HEK293 (cell line): ENCODE measurements at regions not wholly inside any gene's neighbourhood (a gene's known extent, or its start where the extent isn't known, plus 50 kb on each side); places are given as distances from the start of the nearest gene placed in this dataset.

ENCODE experiments used
- CTCF ChIA-PET: fragments of 350-600 bp; formaldehyde crosslinking; extraction: SDS; loops from one replicate; lab custom pipeline; 2021; ENCODE audit warnings: antibody characterized with exemption; lab: Yijun Ruan, JAX
- POLR2A ChIA-PET: fragments of 300-600 bp; formaldehyde crosslinking; extraction: SDS; loops from one replicate; lab custom pipeline; 2020; ENCODE audit warnings: antibody characterized with exemption, inconsistent platforms; lab: Yijun Ruan, JAX
- H3K27ac ChIP-seq: fragments of 200-500 bp; sonication (Bioruptor generic); 2 replicates; pipeline ENCODE4 v1.5.1; 2014; ENCODE audit warnings: low read depth, low read length, control low read depth, inconsistent platforms; ENCODE audit errors: extremely low read depth
- H3K36me3 ChIP-seq, 2 experiments: fragments of 200-500 bp in 1 of 2; sonication (Bioruptor generic) in 1 of 2; 1 replicate in 1 of 2; 2 replicates in 1 of 2; pipeline ENCODE4 v1.5.1; 2014 to 2017; ENCODE audit warnings: inconsistent platforms in 2 of 2, low read length in 2 of 2; ENCODE audit not compliant: control insufficient read depth in 2 of 2, insufficient read depth in 1 of 2
- H3K4me1 ChIP-seq: fragments of 200-500 bp; sonication (Bioruptor generic); 2 replicates; pipeline ENCODE4 v1.5.1; 2014; ENCODE audit warnings: mild to moderate bottlenecking, low read length, inconsistent platforms; ENCODE audit not compliant: control insufficient read depth, insufficient read depth
- H3K4me3 ChIP-seq: 2 replicates; pipeline ENCODE4 v1.5.1; 2011; ENCODE audit warnings: low read depth, mild to moderate bottlenecking, control low read depth, low read length, moderate library complexity
- H3K9me3 ChIP-seq: fragments of 200-500 bp; sonication (Bioruptor generic); 2 replicates; pipeline ENCODE4 v1.5.1; 2014; ENCODE audit warnings: low read depth, low read length, inconsistent platforms; ENCODE audit not compliant: control insufficient read depth, insufficient read depth
- GLI4 ChIP-seq: fragments of 450-650 bp; formaldehyde crosslinking; IDR thresholded peaks from 2 replicates; pipeline ENCODE4 v1.5.1; 2016; ENCODE audit warnings: missing biosample characterization, missing genetic modification characterization
- HOXD13 ChIP-seq: sonication (generic); formaldehyde crosslinking; IDR thresholded peaks from 2 replicates; pipeline ENCODE4 v1.8.0; 2022; ENCODE audit warnings: missing genetic modification reagents, borderline replicate concordance
- IKZF3 ChIP-seq: fragments of 450-650 bp; IDR thresholded peaks from 2 replicates; pipeline ENCODE4 v1.5.0; 2018; ENCODE audit warnings: missing biosample characterization, mild to moderate bottlenecking, missing genetic modification characterization, moderate library complexity
- INSM2 ChIP-seq: fragments of 450-650 bp; formaldehyde crosslinking; IDR thresholded peaks from 2 replicates; pipeline ENCODE4 v1.5.1; 2016; ENCODE audit warnings: missing biosample characterization, missing genetic modification characterization
- SALL2 ChIP-seq: fragments of 450-650 bp; formaldehyde crosslinking; IDR thresholded peaks from 2 replicates; pipeline ENCODE4 v1.5.0; 2017; ENCODE audit warnings: missing biosample characterization, mild to moderate bottlenecking, missing genetic modification characterization, borderline replicate concordance
- ZBTB17 ChIP-seq: fragments of 450-650 bp; formaldehyde crosslinking; IDR thresholded peaks from 2 replicates; pipeline ENCODE4 v1.5.1; 2016; ENCODE audit warnings: missing biosample characterization, missing genetic modification characterization
- ZBTB7A ChIP-seq: fragments of 450-650 bp; formaldehyde crosslinking; IDR thresholded peaks from 2 replicates; pipeline ENCODE4 v1.5.1; 2016; ENCODE audit warnings: low read depth, missing biosample characterization, missing genetic modification characterization
- ZBTB8A ChIP-seq: fragments of 450-650 bp; formaldehyde crosslinking; IDR thresholded peaks from 2 replicates; pipeline ENCODE4 v1.5.1; 2016; ENCODE audit warnings: missing biosample characterization, missing genetic modification characterization
- ZFHX2 ChIP-seq: fragments of 450-650 bp; formaldehyde crosslinking; conservative IDR thresholded peaks from 2 replicates; pipeline ENCODE4 v1.5.1; 2016; ENCODE audit warnings: missing biosample characterization, missing genetic modification characterization
- ZFP37 ChIP-seq: fragments of 450-650 bp; formaldehyde crosslinking; IDR thresholded peaks from 2 replicates; pipeline ENCODE4 v1.5.1; 2016; ENCODE audit warnings: missing biosample characterization, missing genetic modification characterization
- ZNF121 ChIP-seq: fragments of 450-650 bp; formaldehyde crosslinking; IDR thresholded peaks from 2 replicates; pipeline ENCODE4 v1.5.1; 2016; ENCODE audit warnings: missing biosample characterization, missing genetic modification characterization
- ZNF133 ChIP-seq: fragments of 450-650 bp; formaldehyde crosslinking; IDR thresholded peaks from 2 replicates; pipeline ENCODE4 v1.5.1; 2016; ENCODE audit warnings: missing biosample characterization, missing genetic modification characterization
- ZNF146 ChIP-seq: fragments of 450-650 bp; formaldehyde crosslinking; IDR thresholded peaks from 2 replicates; pipeline ENCODE4 v1.5.1; 2016; ENCODE audit warnings: missing biosample characterization, missing genetic modification characterization
- ZNF184 ChIP-seq: fragments of 450-650 bp; IDR thresholded peaks from 2 replicates; pipeline ENCODE4 v1.5.1; 2018; ENCODE audit warnings: missing biosample characterization, mild to moderate bottlenecking, missing genetic modification characterization
- ZNF324 ChIP-seq: fragments of 450-650 bp; formaldehyde crosslinking; IDR thresholded peaks from 2 replicates; pipeline ENCODE4 v1.5.1; 2016; ENCODE audit warnings: missing biosample characterization, missing genetic modification characterization
- ZNF398 ChIP-seq: fragments of 450-650 bp; formaldehyde crosslinking; IDR thresholded peaks from 2 replicates; pipeline ENCODE4 v1.5.1; 2017; ENCODE audit warnings: missing biosample characterization, missing genetic modification characterization
- ZNF426 ChIP-seq: fragments of 450-650 bp; formaldehyde crosslinking; IDR thresholded peaks from 2 replicates; pipeline ENCODE4 v1.5.1; 2017; ENCODE audit warnings: missing biosample characterization, missing genetic modification characterization, mild to moderate bottlenecking, inconsistent platforms, moderate library complexity
- ZNF510 ChIP-seq: fragments of 450-650 bp; formaldehyde crosslinking; IDR thresholded peaks from 2 replicates; pipeline ENCODE4 v1.5.1; 2018; ENCODE audit warnings: mild to moderate bottlenecking, missing genetic modification characterization, missing biosample characterization; ENCODE audit not compliant: insufficient replicate concordance
- ZNF561 ChIP-seq: fragments of 450-650 bp; IDR thresholded peaks from 2 replicates; pipeline ENCODE4 v1.5.1; 2018; ENCODE audit warnings: missing biosample characterization, missing genetic modification characterization, borderline replicate concordance
- ZNF571 ChIP-seq: fragments of 450-650 bp; formaldehyde crosslinking; IDR thresholded peaks from 2 replicates; pipeline ENCODE4 v1.5.0; 2017; ENCODE audit warnings: missing biosample characterization, missing genetic modification characterization
- ZNF785 ChIP-seq: fragments of 450-650 bp; formaldehyde crosslinking; IDR thresholded peaks from 2 replicates; pipeline ENCODE4 v1.5.1; 2016; ENCODE audit warnings: missing biosample characterization, missing genetic modification characterization
- ZNF837 ChIP-seq: fragments of 450-650 bp; formaldehyde crosslinking; IDR thresholded peaks from 2 replicates; pipeline ENCODE4 v1.5.1; 2016; ENCODE audit warnings: missing biosample characterization, missing genetic modification characterization
- ZNF843 ChIP-seq: fragments of 450-650 bp; formaldehyde crosslinking; IDR thresholded peaks from 2 replicates; pipeline ENCODE4 v1.5.1; 2016; ENCODE audit warnings: missing biosample characterization, missing genetic modification characterization
- TF ChIP-seq, protein P1 (sequence below): fragments of 450-650 bp; formaldehyde crosslinking; IDR thresholded peaks from 2 replicates; pipeline ENCODE4 v1.5.1; 2017; ENCODE audit warnings: missing biosample characterization, missing genetic modification characterization
- TF ChIP-seq, protein P2 (sequence below): fragments of 450-650 bp; formaldehyde crosslinking; IDR thresholded peaks from 2 replicates; pipeline ENCODE4 v1.5.1; 2016; ENCODE audit warnings: missing biosample characterization, missing genetic modification characterization
- TF ChIP-seq, protein P3 (sequence below): fragments of 450-650 bp; IDR thresholded peaks from 2 replicates; pipeline ENCODE4 v1.5.1; 2018; ENCODE audit warnings: missing biosample characterization, missing genetic modification characterization
- TF ChIP-seq, protein P4 (sequence below): fragments of 450-650 bp; formaldehyde crosslinking; IDR thresholded peaks from 2 replicates; pipeline ENCODE4 v1.5.1; 2016; ENCODE audit warnings: missing biosample characterization, missing genetic modification characterization

GRCh38 chr12:19967431-19967830, 400.9 kb upstream of the PDE3A start (continued):
- TF ChIP-seq, protein P1, sequence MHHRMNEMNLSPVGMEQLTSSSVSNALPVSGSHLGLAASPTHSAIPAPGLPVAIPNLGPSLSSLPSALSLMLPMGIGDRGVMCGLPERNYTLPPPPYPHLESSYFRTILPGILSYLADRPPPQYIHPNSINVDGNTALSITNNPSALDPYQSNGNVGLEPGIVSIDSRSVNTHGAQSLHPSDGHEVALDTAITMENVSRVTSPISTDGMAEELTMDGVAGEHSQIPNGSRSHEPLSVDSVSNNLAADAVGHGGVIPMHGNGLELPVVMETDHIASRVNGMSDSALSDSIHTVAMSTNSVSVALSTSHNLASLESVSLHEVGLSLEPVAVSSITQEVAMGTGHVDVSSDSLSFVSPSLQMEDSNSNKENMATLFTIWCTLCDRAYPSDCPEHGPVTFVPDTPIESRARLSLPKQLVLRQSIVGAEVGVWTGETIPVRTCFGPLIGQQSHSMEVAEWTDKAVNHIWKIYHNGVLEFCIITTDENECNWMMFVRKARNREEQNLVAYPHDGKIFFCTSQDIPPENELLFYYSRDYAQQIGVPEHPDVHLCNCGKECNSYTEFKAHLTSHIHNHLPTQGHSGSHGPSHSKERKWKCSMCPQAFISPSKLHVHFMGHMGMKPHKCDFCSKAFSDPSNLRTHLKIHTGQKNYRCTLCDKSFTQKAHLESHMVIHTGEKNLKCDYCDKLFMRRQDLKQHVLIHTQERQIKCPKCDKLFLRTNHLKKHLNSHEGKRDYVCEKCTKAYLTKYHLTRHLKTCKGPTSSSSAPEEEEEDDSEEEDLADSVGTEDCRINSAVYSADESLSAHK (tag by site-specific recombination): no peak
- TF ChIP-seq, protein P2, sequence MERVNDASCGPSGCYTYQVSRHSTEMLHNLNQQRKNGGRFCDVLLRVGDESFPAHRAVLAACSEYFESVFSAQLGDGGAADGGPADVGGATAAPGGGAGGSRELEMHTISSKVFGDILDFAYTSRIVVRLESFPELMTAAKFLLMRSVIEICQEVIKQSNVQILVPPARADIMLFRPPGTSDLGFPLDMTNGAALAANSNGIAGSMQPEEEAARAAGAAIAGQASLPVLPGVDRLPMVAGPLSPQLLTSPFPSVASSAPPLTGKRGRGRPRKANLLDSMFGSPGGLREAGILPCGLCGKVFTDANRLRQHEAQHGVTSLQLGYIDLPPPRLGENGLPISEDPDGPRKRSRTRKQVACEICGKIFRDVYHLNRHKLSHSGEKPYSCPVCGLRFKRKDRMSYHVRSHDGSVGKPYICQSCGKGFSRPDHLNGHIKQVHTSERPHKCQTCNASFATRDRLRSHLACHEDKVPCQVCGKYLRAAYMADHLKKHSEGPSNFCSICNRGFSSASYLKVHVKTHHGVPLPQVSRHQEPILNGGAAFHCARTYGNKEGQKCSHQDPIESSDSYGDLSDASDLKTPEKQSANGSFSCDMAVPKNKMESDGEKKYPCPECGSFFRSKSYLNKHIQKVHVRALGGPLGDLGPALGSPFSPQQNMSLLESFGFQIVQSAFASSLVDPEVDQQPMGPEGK (tag by site-specific recombination): no peak
- no peak for TF ChIP-seq ZBTB7A (tag by site-specific recombination)

DNA sequence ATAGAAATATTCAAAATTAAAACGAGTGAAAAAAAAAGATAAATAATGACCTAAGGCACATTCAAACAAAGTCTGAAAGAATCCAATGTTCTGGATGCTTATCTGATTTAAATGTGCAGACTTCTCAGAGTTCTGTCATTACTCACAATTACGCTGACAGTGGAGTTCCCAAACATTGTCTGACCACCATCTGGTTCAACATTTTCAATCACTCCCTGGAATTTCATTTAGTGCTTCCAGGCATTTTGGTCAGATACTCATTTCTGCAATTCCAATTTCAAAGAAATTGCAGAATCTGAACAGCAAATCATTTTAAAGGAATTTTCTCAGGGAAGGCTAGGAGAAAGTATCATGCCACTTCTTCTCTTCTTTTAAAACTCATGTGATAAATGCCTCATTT, 398.2 kb upstream of the PDE3A start:
- ChIA-PET POLR2A (no interaction called here), CTCF (interaction anchor here (0.6 kb wide), 1 partner anchor 12 kb away, joined by 3 read pairs; no protein-coding TSS in a partner anchor)

DNA sequence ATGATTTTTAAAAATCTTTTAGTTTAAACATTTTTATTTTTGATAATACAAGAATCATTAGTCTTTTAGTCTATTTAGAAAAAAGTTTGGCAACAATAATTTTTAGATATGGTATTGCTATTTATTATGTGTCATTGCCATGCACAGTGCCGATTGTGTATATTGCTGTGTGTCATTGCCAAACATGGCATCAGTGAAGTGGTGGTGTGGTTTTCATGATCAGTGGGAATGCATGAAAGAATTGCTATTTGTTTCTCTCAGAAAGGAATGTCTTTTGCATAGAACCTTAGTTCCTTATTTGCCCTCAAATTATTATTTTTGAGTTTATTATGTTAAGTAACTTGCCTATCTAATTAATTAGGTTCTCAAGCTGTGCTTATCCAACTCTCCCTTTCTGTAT, 397.5 kb upstream of the PDE3A start:
- H3K4me3 ChIP-seq: no peak overlapping the region
- no peak overlapping the region for H3K27ac ChIP-seq
- no peaks in the 10 kb centered on the region for H3K36me3 ChIP-seq
- no peaks in the 10 kb centered on the region for H3K9me3 ChIP-seq
- CTCF ChIA-PET: no interaction called here
- POLR2A ChIA-PET: no interaction called here
- H3K4me1 ChIP-seq: no peaks in the 10 kb centered on the region
- TF ChIP-seq ZNF561: no peak
- TF ChIP-seq INSM2 (tag by site-specific recombination): no peak
- TF ChIP-seq ZFHX2: no peak
- no peak for TF ChIP-seq ZNF837
- no peak for TF ChIP-seq HOXD13 (CRISPR knock-in tag)
- no peak for TF ChIP-seq IKZF3 (tag by site-specific recombination)
- TF ChIP-seq, protein P3, sequence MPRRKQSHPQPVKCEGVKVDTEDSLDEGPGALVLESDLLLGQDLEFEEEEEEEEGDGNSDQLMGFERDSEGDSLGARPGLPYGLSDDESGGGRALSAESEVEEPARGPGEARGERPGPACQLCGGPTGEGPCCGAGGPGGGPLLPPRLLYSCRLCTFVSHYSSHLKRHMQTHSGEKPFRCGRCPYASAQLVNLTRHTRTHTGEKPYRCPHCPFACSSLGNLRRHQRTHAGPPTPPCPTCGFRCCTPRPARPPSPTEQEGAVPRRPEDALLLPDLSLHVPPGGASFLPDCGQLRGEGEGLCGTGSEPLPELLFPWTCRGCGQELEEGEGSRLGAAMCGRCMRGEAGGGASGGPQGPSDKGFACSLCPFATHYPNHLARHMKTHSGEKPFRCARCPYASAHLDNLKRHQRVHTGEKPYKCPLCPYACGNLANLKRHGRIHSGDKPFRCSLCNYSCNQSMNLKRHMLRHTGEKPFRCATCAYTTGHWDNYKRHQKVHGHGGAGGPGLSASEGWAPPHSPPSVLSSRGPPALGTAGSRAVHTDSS (tag by site-specific recombination): no peak
- no peak for TF ChIP-seq ZNF121 (tag by site-specific recombination)
- no peak for TF ChIP-seq SALL2 (tag by site-specific recombination)
- TF ChIP-seq ZNF571 (tag by site-specific recombination): no peak
- no peak for TF ChIP-seq ZNF133 (tag by site-specific recombination)
- no peak for TF ChIP-seq ZBTB8A (tag by site-specific recombination)
- TF ChIP-seq ZNF426 (tag by site-specific recombination): no peak
- no peak for TF ChIP-seq ZNF146
- no peak for TF ChIP-seq ZNF398 (tag by site-specific recombination)
- TF ChIP-seq GLI4 (tag by site-specific recombination): no peak
- TF ChIP-seq ZNF184: no peak

More for the DNA sequence above, 398.2 kb upstream of the PDE3A start:
- TF ChIP-seq ZNF324 (tag by site-specific recombination): no peak
- TF ChIP-seq ZNF510: no peak
- no peak for TF ChIP-seq ZFP37 (tag by site-specific recombination)
- TF ChIP-seq ZBTB17 (tag by site-specific recombination): no peak
- TF ChIP-seq, protein P4, sequence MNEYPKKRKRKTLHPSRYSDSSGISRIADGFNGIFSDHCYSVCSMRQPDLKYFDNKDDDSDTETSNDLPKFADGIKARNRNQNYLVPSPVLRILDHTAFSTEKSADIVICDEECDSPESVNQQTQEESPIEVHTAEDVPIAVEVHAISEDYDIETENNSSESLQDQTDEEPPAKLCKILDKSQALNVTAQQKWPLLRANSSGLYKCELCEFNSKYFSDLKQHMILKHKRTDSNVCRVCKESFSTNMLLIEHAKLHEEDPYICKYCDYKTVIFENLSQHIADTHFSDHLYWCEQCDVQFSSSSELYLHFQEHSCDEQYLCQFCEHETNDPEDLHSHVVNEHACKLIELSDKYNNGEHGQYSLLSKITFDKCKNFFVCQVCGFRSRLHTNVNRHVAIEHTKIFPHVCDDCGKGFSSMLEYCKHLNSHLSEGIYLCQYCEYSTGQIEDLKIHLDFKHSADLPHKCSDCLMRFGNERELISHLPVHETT: no peak
- no peak for TF ChIP-seq ZNF843 (tag by site-specific recombination)
- TF ChIP-seq ZNF785 (tag by site-specific recombination): no peak
- H3K4me1 ChIP-seq: no peaks in the 10 kb centered on the region
- no peak overlapping the region for H3K4me3 ChIP-seq
- no peak overlapping the region for H3K27ac ChIP-seq
- no peaks in the 10 kb centered on the region for H3K9me3 ChIP-seq
- no peaks in the 10 kb centered on the region for H3K36me3 ChIP-seq
